Gastroesophageal sphincter (tissue), 4 donors: ENCODE measurements at regions not wholly inside any gene's neighbourhood (a gene's known extent, or its start where the extent isn't known, plus 50 kb on each side); places are given as distances from the start of the nearest gene placed in this dataset.

Experiments used
- ATAC-seq: fragments of 150-250 bp; one replicate; pipeline ENCODE4 v1.9.1; 2016; ENCODE audit warnings: mild to moderate bottlenecking, moderate library complexity
- H3K27ac ChIP-seq, 4 donors: fragments of 200-600 bp; sonication (generic) in 3 of 4; 1 replicate in 3 of 4; 2 replicates in 1 of 4; pipeline ENCODE4 v1.5.1; 2016 to 2019
- H3K27me3 ChIP-seq: fragments of 200-600 bp; sonication (generic); one replicate; pipeline ENCODE4 v1.5.1; 2019
- H3K36me3 ChIP-seq, 2 donors: fragments of 200-600 bp; sonication (generic); one replicate each; pipeline ENCODE4 v1.5.1; 2019; ENCODE audit warnings: control low read depth in 1 of 2
- H3K4me1 ChIP-seq, 3 donors: fragments of 200-600 bp; sonication (generic); 1 replicate in 2 of 3; 2 replicates in 1 of 3; pipeline ENCODE4 v1.5.1; 2016 to 2019; ENCODE audit warnings: control low read depth in 2 of 3
- H3K4me3 ChIP-seq, 2 donors: fragments of 200-600 bp; sonication (generic); one replicate each; pipeline ENCODE4 v1.5.1; 2019; ENCODE audit warnings: mild to moderate bottlenecking in 1 of 2, moderate library complexity in 1 of 2
- H3K9me3 ChIP-seq, 3 donors: fragments of 200-600 bp; sonication (generic); one replicate each; pipeline ENCODE4 v1.5.1; 2017 to 2019; ENCODE audit warnings: control low read depth in 2 of 3
- EP300 ChIP-seq: sonication (generic); formaldehyde crosslinking; IDR thresholded peaks from one replicate; pipeline ENCODE4 v1.6.1; 2017; ENCODE audit warnings: antibody characterized with exemption, mild to moderate bottlenecking
- POLR2A ChIP-seq, 2 donors: fragments of 450-650 bp; IDR thresholded peaks; one replicate each; pipeline ENCODE4 v1.6.1; 2017; ENCODE audit warnings: antibody characterized with exemption in 2 of 2, mild to moderate bottlenecking in 2 of 2, moderate library complexity in 1 of 2
- POLR2AphosphoS5 ChIP-seq: sonication (generic); formaldehyde crosslinking; IDR thresholded peaks from one replicate; pipeline ENCODE4 v1.6.1; 2017; ENCODE audit warnings: antibody characterized with exemption
- WGBS, 2 donors: methylation state at CpG; one replicate each; pipeline ENCODE4 v1.1.5; 2018; ENCODE audit warnings: low coverage in 1 of 2; 5-methylcytosine and 5-hydroxymethylcytosine counted together
- TF ChIP-seq, protein P1 (sequence below), 4 experiments: fragments of 200-600 bp in 2 of 4; fragments of 450-650 bp in 2 of 4; sonication (generic) in 1 of 4; IDR thresholded peaks; one replicate each; pipeline ENCODE4 v1.5.1; 2017 to 2019; ENCODE audit warnings: antibody characterized with exemption in 4 of 4, mild to moderate bottlenecking in 2 of 4, moderate library complexity in 2 of 4

GRCh38 chr12:60981473-60981872, 1278.7 kb upstream of the USP15 start:
- no peaks in the 10 kb centered on the region for H3K9me3 ChIP-seq
- no peaks in the 10 kb centered on the region for H3K27me3 ChIP-seq
- no peaks in the 10 kb centered on the region for H3K4me1 ChIP-seq
- 51 to 56% methylated on average over 2 of the region's 2 CpGs for WGBS, 2 donors
- H3K27ac ChIP-seq = no peak overlapping the region
- H3K36me3 ChIP-seq = no peaks in the 10 kb centered on the region
- H3K4me3 ChIP-seq = no peak overlapping the region
- ATAC-seq = no peak
- TF ChIP-seq POLR2A (IDR thresholded peaks at IDR 0.05) (no peak), POLR2AphosphoS5 (no peak), EP300 (no peak)
- TF ChIP-seq, protein P1, sequence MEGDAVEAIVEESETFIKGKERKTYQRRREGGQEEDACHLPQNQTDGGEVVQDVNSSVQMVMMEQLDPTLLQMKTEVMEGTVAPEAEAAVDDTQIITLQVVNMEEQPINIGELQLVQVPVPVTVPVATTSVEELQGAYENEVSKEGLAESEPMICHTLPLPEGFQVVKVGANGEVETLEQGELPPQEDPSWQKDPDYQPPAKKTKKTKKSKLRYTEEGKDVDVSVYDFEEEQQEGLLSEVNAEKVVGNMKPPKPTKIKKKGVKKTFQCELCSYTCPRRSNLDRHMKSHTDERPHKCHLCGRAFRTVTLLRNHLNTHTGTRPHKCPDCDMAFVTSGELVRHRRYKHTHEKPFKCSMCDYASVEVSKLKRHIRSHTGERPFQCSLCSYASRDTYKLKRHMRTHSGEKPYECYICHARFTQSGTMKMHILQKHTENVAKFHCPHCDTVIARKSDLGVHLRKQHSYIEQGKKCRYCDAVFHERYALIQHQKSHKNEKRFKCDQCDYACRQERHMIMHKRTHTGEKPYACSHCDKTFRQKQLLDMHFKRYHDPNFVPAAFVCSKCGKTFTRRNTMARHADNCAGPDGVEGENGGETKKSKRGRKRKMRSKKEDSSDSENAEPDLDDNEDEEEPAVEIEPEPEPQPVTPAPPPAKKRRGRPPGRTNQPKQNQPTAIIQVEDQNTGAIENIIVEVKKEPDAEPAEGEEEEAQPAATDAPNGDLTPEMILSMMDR (IDR thresholded peaks at IDR 0.05) = no peak

- Histone ChIP-seq H3K36me3 (no peaks in the 10 kb centered on the region), H3K9me3 (no peaks in the 10 kb centered on the region), H3K4me1 (no peaks in the 10 kb centered on the region), H3K27ac (no peak overlapping the region), H3K4me3 (no peak overlapping the region), H3K27me3 (no peaks in the 10 kb centered on the region)
- no peak for TF ChIP-seq POLR2A (IDR thresholded peaks at IDR 0.05)
- TF ChIP-seq EP300 = no peak
- TF ChIP-seq, protein P1 (IDR thresholded peaks at IDR 0.05) = no peak
- no peak for TF ChIP-seq POLR2AphosphoS5
- ATAC-seq = no peak
- WGBS, 2 donors = 73 to 93% methylated on average over 2 of the region's 2 CpGs
Measured at GRCh38 chr12:60992087-60992486, 1268.1 kb upstream of the USP15 start.

GRCh38 chr12:60995256-60995825, 1264.9 kb upstream of the USP15 start:
- no peaks in the 10 kb centered on the region for H3K9me3 ChIP-seq
- H3K27ac ChIP-seq = no peak overlapping the region
- H3K27me3 ChIP-seq = no peaks in the 10 kb centered on the region
- no peaks in the 10 kb centered on the region for H3K36me3 ChIP-seq
- TF ChIP-seq POLR2A (IDR thresholded peaks at IDR 0.05) (no peak), EP300 (no peak), POLR2AphosphoS5 (no peak)
- TF ChIP-seq, protein P1 (IDR thresholded peaks at IDR 0.05) = no peak
- WGBS, 2 donors = 71 to 92% methylated on average over 1 of the region's 1 CpG
- no peaks in the 10 kb centered on the region for H3K4me1 ChIP-seq
- H3K4me3 ChIP-seq = no peak overlapping the region
- no peak for ATAC-seq

- no peak for TF ChIP-seq EP300
- TF ChIP-seq, protein P1 (IDR thresholded peaks at IDR 0.05) = no peak
- TF ChIP-seq POLR2A (IDR thresholded peaks at IDR 0.05) = no peak
- TF ChIP-seq POLR2AphosphoS5 = no peak
- Histone ChIP-seq H3K27me3 (no peaks in the 10 kb centered on the region), H3K4me3 (no peak overlapping the region), H3K9me3 (no peaks in the 10 kb centered on the region), H3K27ac (no peak overlapping the region), H3K36me3 (no peaks in the 10 kb centered on the region), H3K4me1 (no peaks in the 10 kb centered on the region)
- ATAC-seq = no peak
- WGBS, 2 donors = 40 to 88% methylated on average over 1 of the region's 1 CpG
Measured at GRCh38 chr12:60997869-60998378, 1262.3 kb upstream of the USP15 start.

DNA sequence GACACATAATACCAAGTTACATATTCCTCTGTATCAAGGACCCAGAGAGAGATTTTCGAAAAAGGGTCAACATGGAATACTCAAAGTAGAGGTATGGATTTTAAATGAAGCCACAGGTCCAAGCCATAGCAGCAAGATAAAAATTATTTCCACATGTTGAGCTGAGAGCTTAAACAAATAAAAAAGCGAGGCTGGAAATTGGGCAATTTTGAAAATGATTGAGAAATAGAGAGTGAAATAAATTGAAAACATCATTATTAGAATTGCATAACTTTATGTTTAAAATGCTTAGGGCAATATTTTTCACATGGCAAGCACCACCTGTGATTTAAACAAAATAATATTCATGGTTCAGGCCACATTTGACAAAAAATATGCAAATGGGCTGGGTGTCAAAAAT, 1251.0 kb upstream of the USP15 start:
- whole genome bisulfite sequencing, 2 donors = 91 to 100% methylated on average over 1 to 2 of the region's 2 CpGs
- ATAC-seq = no peak
- no peaks in the 10 kb centered on the region for H3K9me3 ChIP-seq
- no peaks in the 10 kb centered on the region for H3K4me1 ChIP-seq
- H3K36me3 ChIP-seq = no peaks in the 10 kb centered on the region
- H3K27ac ChIP-seq = no peak overlapping the region
- TF ChIP-seq EP300 = no peak
- TF ChIP-seq POLR2AphosphoS5 = no peak
- H3K4me3 ChIP-seq = no peak overlapping the region
- H3K27me3 ChIP-seq = no peaks in the 10 kb centered on the region
